HG03520 (cell line): ENCODE measurements at regions not wholly inside any gene's neighbourhood (a gene's known extent, or its start where the extent isn't known, plus 50 kb on each side); places are given as distances from the start of the nearest gene placed in this dataset.
"Not testable (repeated sequence)": the region's sequence is repeated elsewhere in the genome, so short reads cannot be mapped to it uniquely, and the experiment has no call there.

ENCODE experiments used
- ATAC-seq: cut with Tn5 transposase; IDR thresholded peaks from one replicate; pipeline ENCODE4 v1.9.1; 2021; ENCODE audit warnings: mild to moderate bottlenecking, moderate library complexity; ENCODE audit not compliant: unreplicated experiment

DNA sequence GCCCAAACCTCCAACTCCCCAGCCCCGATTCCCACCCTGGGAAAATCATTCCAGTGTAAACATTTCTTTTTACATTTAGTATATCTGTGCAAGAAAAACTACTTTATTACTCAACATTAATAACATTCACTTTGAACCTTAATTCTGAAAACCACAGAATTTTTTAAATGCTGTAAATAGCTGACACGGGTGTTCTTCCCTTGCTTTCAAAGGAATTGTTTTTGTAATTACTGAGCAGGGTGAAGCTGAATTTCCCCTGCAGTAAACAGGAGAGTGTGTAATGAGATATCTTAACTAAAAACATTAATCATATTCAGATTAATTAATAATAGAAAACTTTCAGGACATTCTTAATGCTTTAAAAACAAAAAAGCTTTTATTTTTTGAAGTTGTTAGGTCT, 99.3 kb upstream of the CITED2 start:
- no peak for ATAC-seq

DNA sequence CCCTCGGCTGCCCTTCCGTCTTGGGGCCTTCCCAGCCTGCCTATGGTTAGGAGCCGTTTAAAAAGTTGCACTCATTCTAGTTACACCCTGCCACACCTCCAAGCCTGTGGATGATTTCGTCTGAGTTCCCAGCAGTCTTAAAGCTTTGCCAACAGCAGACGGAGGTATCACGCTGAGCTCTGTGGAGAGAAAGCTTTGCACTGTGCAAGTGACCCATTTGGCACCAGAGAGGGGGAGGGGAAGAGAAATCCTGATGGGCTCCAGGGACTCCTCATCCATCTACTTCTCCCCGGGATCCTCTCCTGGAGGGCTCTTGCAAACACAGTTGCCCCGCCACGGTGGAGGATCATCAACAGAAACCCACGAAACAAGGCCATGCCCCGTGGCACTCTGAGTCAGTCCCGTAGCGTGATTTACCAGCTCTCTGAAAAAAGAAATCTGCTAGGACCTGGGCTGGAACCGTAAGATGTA, 98.8 kb upstream of the CITED2 start:
- ATAC-seq: no peak

DNA sequence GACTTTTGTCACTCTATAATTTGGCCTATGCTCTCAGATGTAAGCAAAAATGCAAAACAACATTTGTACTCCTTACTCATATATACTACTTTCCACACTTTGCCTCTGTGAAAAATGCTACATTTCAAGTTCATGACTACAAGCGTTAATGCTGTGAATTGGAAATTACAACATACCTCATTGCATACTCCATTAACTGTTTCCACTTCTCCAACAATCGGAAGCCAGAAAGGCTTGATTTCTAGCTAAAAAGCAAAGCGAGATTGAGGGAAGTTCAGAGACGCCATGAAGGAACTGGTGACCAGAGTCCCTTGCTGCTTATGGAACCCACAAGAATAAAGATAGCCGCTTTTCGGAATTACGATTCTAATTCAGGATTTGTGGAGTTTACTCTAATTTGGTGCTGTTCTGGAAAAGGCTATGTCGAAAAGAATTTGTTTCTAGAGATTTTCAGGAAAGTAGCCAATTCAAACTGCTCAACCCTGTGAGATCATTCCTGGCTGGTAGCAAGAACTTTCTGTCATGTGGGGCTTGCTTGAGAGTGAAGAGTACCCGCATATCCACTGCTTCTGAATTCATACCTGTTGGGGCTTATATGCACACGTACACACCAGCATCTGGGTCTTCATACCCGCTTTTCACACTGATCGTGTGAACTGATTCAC, 98.0 kb upstream of the CITED2 start:
- no peak for ATAC-seq

DNA sequence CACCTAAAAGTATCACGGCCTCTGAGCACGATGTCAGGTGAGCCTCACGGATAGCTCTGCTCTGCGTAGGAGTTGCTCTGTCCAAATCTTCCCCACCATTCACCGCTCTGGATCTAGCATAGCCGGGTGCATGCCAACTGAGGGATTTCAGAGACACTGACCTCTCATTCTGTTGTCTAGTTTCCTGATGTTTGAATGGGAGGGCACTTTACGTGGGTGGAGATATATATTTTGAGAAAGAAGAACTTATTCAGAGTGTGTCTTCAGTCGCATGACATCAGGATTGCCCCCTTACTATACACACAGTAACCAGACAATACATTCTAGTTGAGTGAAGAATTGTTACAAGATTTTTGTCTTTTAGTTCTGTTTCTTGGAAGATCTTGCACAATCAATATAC, 96.5 kb upstream of the CITED2 start:
- no peak for ATAC-seq

DNA sequence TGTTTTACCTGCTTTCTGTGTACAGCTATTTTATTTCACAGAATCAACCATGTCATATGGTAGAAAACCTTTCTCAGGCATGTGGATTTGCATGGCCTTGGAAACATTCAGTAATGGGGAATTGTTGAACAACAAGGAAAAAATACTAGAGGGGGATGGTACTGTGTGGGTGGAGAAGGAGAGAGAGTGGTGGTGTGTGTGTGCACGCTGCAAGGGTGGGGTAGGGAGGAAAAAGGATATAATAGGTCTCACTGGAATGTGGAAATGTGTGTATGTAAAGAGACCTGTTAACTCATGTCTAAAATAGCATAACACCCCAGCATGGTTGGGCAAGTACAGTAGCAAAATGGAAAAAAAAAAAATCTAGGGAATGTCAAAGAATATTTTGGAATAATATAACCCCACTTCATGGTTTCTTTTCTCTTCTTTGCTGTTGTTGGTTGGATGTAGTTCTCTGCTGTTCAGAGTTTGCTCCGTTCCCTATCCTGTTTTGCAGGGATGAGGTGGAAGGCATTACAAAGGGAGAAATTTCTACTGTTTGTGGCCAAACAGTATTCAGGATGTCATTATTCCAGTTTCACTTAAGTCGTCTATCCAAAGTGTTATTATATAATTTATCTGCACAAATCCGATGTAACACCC, 93.9 kb upstream of the CITED2 start:
- ATAC-seq: no peak

DNA sequence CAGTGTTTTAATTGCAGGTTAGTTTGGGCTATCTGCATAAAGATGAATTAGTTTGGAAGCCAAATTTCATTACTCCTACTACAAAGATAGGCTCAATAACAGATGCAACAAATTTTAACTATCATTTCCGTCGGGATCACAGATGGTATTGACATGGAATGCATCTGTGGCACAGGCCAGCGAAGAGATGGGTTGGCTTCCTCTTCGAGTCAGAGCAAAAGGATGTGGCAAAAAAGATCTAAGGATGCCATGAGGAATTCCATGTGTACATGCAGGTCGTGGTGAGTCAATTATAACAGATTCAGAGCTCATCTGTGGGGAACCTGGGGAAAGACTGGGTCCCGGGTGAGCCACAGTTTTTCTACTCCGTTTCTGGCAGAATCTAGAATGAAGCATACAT, 83.0 kb upstream of the CITED2 start:
- no peak for ATAC-seq

DNA sequence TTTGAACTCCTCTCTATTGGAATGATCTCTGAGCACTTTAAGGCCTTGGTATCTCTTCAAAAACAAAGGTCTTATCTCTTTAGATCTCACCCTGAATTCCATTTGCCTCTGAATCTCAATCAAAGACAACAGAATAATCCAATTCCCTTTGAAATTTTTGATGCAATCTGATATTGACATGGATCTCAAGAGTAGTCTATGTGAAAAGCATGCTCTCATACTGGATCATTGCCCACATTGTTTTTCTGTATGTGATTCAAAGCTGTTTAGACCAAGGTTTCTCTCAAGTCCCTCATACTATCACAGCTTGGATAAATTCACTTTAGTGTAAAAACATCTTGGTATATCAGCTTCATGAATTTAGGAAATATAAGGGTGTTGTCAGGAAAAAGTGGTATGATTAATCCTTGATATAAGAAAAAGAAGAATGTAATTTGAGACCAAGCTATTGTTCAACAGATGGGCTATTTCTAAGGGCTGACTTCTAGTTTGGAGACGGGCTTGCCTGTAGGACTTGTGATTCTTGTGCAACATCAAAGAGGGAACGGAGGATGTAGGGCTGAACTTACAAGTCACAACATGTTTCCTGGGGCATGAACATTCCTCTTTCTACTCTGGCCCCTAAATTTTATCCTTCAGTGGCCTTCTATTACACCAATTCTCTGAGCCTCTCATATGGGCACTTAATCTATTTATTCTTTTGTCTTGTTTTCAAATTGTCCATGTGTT, 77.9 kb upstream of the CITED2 start:
- no peak for ATAC-seq

DNA sequence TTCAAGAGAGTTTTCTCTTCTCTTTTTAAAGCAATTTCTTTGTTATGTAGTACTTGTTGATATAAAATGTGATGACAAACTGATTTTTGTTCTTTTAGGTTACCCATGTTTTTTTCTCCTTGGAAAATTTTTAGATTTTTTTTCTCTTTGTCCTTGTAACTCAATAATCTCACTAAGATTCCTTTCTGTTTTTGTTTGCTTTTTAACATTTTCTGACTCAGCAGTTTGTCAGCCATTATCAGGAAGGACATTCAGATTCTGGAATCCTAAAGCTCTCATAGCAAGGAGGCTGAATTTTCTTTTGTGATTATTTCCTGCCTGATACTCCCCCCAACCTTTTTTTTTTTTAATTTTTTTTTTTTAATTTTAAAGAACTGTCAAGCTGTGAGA, 75.2 kb upstream of the CITED2 start:
- ATAC-seq: no peak

DNA sequence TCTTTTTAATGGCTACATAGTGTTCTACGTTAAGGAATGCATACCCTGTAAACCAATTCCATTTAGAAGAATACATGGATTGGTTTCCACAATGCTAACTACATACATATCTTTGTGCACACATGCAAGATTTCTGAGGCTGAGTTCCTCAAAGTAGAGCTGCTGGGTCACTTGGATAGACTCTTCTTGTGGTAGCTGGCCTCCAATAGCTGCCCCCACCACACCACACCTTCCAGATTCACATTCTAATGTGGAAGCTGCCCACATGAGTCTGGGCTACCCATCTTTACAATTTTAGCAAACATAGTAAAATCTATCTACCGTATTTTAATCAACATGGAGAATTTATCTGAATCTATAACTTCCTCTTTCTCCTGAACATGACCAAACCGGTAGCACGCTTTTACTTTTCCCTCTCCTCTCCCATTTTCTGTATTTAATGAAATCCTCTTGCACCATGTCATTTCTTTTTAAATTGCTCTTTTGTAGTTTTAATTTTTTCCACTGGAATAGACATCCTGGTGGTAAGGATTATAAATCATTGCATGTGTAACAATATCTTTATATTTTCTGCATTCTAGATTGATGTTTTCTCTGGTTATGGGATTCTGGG, 74.7 kb upstream of the CITED2 start:
- no peak for ATAC-seq

DNA sequence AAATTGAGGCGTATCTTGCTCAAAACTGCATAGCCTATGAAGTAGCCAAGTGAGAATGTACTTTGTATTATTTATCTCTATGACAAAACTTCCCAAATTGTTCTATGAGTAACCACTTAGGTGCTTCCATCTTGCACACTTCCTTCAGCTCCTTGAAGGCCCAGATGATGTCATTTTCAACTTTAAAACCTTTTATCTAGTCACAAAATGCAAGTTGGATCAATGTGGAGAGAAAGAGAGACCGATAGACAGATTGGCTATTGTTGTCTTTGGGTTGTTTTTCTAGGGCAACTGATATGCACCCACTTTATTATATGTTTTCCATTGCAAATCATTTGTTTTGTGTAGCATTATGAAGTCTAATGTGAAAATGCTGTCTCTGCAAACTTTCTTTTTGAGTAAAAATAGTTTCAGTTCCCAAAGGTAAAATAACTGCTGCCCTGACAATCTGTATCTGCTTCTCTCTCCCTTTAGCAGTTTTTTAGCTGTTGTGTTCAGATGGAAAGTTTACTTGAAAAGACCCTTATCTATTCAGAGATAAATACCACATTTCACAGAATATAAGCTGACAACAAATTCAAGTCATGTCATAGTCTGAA, 73.7 kb upstream of the CITED2 start:
- ATAC-seq: peak; percentile 80

DNA sequence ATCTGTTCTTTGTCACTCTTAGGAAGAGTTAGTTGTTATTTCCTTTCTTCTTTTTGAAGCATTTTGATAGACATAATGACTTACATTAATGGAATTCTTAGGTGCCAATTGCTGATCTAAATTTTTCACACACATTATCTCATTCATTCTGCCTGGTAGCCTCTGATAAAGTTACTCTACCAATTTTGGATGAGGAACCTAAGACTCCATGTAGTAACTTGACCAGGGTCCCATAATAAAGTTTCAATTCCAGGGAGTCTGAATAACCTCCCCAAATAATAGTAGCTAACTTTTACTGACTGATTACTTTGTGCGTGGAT, 73.2 kb upstream of the CITED2 start:
- no peak for ATAC-seq

DNA sequence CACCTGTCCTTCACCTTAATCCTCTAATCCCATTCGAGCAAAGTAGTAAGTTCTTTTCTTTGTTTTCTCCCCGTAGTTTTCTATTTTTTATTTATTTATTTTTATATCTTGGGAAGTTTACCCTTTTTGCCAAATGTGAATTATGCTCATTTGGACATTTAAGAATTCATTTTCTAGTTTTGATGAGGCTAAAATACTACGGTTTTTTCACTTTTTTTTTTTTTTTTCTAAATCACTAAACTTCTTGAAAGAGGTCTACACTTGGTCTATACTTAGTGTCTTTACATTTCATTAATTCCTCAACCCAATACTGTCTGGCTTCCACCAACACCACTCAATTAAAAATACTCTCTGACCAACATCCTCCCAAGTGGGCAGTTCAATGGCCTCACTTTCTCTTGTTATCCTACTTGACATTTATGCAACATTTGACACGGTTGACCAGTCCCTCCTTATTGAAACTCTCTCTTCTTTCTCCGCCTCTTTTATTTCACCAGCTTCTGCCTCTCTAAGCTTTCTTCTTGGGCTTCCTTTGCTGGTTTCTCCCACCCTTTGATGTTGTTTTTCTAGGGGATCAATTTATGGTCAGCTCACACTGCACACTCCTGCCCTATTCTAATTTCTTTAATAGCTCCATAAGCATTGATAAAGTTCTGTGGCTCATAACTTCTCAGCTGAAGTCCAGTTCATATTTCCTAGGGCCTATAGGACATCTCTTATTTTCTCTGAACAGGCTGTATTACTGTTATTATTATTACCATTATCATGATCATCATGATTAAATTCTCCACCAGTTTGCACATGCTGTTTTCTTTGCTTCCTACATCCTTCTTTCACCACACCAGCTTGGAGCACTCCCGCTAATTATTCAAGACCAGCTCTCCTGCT, 72.6 kb upstream of the CITED2 start:
- ATAC-seq: no peak

DNA sequence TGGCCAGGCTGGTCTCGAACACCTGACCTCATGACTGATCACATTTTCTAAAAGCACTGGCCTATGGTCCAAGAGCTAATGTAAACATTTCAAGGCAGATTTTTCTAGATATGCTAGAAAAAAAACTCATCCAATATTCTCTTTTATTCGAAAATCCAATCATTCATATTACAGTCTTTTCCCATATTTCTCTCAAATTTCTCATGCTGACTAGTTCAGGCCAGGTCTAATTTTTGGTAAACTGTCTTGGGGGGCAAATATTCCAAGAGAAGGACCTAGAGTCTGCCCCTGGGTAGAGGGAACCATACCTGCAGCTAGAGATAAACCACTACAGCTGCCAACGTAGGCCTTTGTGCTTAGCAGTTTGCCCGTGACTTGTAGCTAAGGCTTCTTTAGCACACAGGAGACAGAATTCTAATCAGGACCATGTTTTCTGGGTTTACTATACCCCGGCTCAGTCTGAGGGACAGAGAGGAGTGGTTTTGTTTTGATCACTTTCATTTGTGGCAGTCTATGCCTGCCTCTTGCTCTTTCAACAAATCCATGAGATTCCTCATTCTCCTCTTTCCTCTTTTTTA, 71.8 kb upstream of the CITED2 start:
- ATAC-seq: no peak

DNA sequence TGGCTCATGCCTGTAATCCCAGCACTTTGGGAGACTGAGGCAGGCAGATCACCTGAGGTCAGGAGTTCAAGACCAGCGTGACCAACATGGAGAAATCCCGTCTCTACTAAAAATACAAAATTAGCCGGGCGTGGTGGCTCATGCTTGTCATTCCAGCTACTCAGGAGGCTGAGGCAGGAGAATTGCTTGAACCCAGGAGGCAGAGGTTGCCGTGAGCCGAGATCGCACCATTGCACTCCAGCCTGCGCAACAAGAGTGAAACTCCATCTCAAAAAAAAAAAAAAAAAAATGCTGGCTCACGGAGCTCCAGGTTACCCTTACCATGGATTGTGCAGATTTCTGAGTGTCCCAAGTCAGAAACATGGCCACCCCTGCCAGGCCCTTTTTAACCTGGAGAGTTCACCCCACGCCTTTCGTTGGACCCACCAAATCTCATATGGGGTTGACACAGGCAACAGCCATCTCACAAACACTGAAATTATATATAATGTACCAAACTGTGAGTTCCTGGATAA, 69.9 kb upstream of the CITED2 start:
- ATAC-seq: not testable (repeated sequence)

DNA sequence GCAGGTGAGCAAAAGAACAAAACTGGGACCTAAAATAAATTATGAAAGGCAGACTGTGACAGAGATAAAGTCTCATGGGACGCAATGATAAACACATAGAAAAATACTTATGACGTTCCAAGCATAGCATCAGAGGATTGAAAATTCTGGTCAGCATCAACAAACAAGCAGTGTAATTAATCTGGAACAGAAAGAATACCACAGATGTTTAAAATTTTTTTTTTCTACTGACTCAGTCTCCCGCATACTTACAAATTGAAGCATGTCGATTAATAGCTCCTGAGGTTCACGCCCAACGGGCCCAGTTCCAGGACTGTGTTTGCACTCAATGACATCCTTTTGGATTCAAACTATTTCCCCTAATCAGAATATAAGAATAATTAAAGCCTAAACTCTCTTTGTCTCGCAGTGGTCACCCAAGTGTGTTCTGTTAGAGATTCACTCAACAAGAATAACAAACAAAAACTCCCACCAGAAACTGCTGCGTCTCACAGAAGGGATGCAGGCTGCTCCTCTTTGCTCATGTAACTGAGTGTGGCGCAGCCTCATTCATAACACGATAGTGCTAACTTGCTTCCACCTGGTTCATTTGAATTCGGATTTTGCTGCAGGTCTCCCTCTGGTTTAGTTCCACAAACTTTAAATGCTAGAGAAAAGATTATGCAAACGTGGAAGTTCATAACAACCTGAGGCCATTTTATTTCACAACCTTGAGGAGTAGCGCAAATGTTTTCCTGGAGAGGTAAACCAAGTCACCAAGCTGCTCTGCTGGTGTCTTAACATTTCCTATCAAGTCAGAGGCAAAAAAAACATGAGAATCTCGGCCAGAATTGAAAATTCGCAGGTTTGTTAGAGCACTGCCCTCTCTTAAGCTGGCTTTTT, 69.0 kb upstream of the CITED2 start:
- no peak for ATAC-seq

DNA sequence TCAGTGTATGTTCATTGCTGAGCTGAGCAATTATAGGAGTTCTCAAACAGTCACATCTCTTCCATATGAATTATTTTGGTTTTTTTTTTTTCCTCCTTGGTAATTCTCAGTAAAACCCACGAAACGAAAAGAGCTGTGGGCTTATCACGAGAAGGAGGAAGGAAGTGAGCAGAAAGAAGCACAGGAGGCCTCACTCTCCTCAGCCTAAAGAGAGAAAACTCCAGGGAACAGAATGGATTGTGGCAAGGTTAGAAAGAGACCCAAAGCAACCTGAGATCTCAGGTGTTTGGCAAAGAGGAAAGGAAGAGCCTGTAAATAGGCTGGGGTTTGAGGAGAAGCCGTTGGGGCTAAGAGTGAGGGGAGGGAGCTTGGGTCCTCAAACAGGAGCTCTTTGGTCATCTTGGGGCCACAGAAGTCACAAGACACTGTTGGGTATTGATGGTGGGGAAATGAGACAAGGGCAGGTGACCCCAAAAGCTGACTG, 67.8 kb upstream of the CITED2 start:
- no peak for ATAC-seq

DNA sequence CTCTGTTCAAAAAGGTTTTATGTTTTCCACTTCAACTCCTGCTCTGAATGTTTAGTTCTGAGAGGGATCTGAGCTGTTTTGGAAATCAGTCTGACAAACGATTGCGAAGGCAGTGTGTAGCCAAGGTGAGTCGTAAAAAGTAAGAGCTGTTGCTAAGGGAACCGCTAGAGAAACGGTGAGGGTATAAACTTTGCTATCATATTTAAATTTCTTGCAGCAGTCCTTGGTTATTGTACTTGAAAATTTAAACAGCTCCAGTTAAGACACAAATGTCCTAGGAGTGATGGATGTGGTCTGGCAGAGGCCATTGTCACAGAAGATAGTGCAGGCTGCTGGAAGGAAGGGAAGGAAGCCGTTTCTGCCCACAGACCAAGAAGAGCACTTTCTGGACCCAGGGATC, 64.9 kb upstream of the CITED2 start:
- ATAC-seq: no peak

DNA sequence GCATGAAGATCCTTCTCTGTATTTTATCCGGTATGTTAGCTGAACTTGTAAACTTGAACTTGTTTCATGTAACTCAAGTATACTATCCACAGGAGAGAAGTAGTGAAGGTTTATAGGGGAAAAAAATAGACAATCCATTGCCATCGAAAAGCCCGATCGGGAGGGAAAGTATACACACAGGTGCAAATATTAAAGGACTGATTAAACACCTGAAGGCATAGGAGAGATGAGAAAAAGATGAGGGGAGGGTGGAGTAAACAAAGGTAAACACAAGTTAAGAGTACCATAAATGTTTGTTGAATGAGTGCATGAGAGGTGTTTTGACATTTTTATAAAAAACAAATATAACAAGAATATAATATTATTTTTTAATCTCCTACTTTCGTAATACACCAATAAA, 64.3 kb upstream of the CITED2 start:
- no peak for ATAC-seq

DNA sequence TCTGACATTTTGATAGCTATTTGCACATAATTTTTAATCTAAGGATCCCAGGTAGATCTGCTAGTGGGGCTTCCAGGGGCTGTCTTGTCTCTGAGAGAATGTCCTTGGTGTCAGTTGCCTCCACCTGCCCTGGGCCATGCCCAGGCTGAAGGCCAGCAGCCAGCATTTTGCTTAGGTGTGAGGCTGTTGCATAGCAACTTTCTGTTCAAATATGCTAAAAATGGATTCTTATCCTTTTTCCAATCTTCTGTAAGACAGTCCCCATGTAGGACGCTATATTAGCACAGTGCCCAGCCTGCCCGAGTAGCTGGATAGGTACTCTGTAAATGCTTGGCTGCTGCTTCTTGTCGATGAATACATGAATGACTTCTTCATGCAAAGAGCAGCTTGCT, 62.5 kb upstream of the CITED2 start:
- ATAC-seq: no peak
